Liver (tissue), 8 donors: ENCODE measurements at regions not wholly inside any gene's neighbourhood (a gene's known extent, or its start where the extent isn't known, plus 50 kb on each side); places are given as distances from the start of the nearest gene placed in this dataset.

ENCODE experiments used
- DNase-seq: peaks from one replicate; pipeline ENCODE4 v3.0.0-alpha.2; 2017; ENCODE audit warnings: low spot score
- H3K27ac ChIP-seq, 2 donors: one replicate each; pipeline ENCODE4 v1.7.0; 2013; ENCODE audit warnings: inconsistent platforms in 2 of 2, low read length in 2 of 2, control low read depth in 1 of 2, low read depth in 1 of 2, mild to moderate bottlenecking in 1 of 2
- H3K27me3 ChIP-seq, 4 donors: one replicate each; pipeline versions ENCODE4 v1.6.1 to v1.7.0; 2013; ENCODE audit warnings: low read length in 3 of 4, inconsistent platforms in 1 of 4, mild to moderate bottlenecking in 1 of 4, moderate library complexity in 1 of 4; ENCODE audit not compliant: control insufficient read depth in 4 of 4, insufficient read depth in 4 of 4
- H3K36me3 ChIP-seq, 4 donors: one replicate each; pipeline versions ENCODE4 v1.6.1 to v1.7.0; 2013; ENCODE audit warnings: low read length in 3 of 4, mild to moderate bottlenecking in 3 of 4, low read depth in 1 of 4, moderate library complexity in 1 of 4; ENCODE audit not compliant: control insufficient read depth in 4 of 4, insufficient read depth in 3 of 4
- H3K4me1 ChIP-seq, 4 donors: one replicate each; pipeline versions ENCODE4 v1.6.1 to v1.7.0; 2013; ENCODE audit warnings: low read length in 3 of 4, mild to moderate bottlenecking in 3 of 4, moderate library complexity in 1 of 4; ENCODE audit not compliant: control insufficient read depth in 4 of 4, insufficient read depth in 4 of 4
- H3K4me3 ChIP-seq, 3 donors: one replicate each; pipeline versions ENCODE4 v1.6.1 to v1.7.0; 2013; ENCODE audit warnings: low read length in 3 of 3, control low read depth in 1 of 3, low read depth in 1 of 3, mild to moderate bottlenecking in 1 of 3
- H3K9ac ChIP-seq, 2 donors: one replicate each; pipeline ENCODE4 v1.7.0; 2013; ENCODE audit warnings: low read length in 2 of 2, mild to moderate bottlenecking in 2 of 2, moderate library complexity in 2 of 2, control low read depth in 1 of 2, low read depth in 1 of 2
- H3K9me3 ChIP-seq, 4 donors: one replicate each; pipeline versions ENCODE4 v1.6.1 to v1.7.0; 2013; ENCODE audit warnings: low read length in 3 of 4; ENCODE audit not compliant: control insufficient read depth in 4 of 4
- ATF3 ChIP-seq: IDR thresholded peaks from 2 replicates; pipeline ENCODE4 v1.6.1; 2016; ENCODE audit warnings: antibody characterized with exemption
- CTCF ChIP-seq: fragments of 150-350 bp; IDR thresholded peaks from 2 replicates; pipeline ENCODE4 v1.5.1; 2017; ENCODE audit warnings: improper control_type of control experiment, low read depth, low read length; ENCODE audit not compliant: missing input control
- EGR1 ChIP-seq, 2 donors: IDR thresholded peaks; 2 replicates each; pipeline ENCODE4 v1.6.1; 2016 to 2018; ENCODE audit warnings: antibody characterized with exemption in 2 of 2, low read depth in 2 of 2
- FOXA1 ChIP-seq: IDR thresholded peaks from 2 replicates; pipeline ENCODE4 v1.6.1; 2016; ENCODE audit warnings: antibody characterized with exemption
- HNF4A ChIP-seq, 2 donors: conservative IDR thresholded peaks; 2 replicates each; pipeline ENCODE4 v1.6.1; 2016; ENCODE audit warnings: antibody characterized with exemption in 2 of 2, mild to moderate bottlenecking in 2 of 2
- HNF4G ChIP-seq: IDR thresholded peaks from 2 replicates; pipeline ENCODE4 v1.6.1; 2016; ENCODE audit warnings: antibody characterized with exemption
- JUND ChIP-seq, 2 donors: IDR thresholded peaks; 2 replicates each; pipeline ENCODE4 v1.6.1; 2016; ENCODE audit warnings: antibody characterized with exemption in 2 of 2
- MAX ChIP-seq: IDR thresholded peaks from 2 replicates; pipeline ENCODE4 v1.6.1; 2016; ENCODE audit warnings: antibody characterized with exemption
- NR2F2 ChIP-seq: IDR thresholded peaks from 2 replicates; pipeline ENCODE4 v1.6.1; 2016; ENCODE audit warnings: antibody characterized with exemption
- RAD21 ChIP-seq, 2 donors: IDR thresholded peaks; 2 replicates each; pipeline ENCODE4 v1.6.1; 2016; ENCODE audit warnings: antibody characterized with exemption in 2 of 2, mild to moderate bottlenecking in 2 of 2
- REST ChIP-seq: IDR thresholded peaks from 2 replicates; pipeline ENCODE4 v1.6.1; 2016; ENCODE audit warnings: antibody characterized with exemption, mild to moderate bottlenecking
- RXRA ChIP-seq, 2 donors: IDR thresholded peaks; 2 replicates each; pipeline ENCODE4 v1.6.1; 2017 to 2018; ENCODE audit warnings: antibody characterized with exemption in 2 of 2, mild to moderate bottlenecking in 1 of 2
- SP1 ChIP-seq: IDR thresholded peaks from 2 replicates; pipeline ENCODE4 v1.6.1; 2018; ENCODE audit warnings: antibody characterized with exemption, mild to moderate bottlenecking
- TAF1 ChIP-seq: conservative IDR thresholded peaks from 2 replicates; pipeline ENCODE4 v1.6.1; 2016; ENCODE audit warnings: antibody characterized with exemption, mild to moderate bottlenecking
- YY1 ChIP-seq: IDR thresholded peaks from 2 replicates; pipeline ENCODE4 v1.6.1; 2016; ENCODE audit warnings: antibody characterized with exemption, mild to moderate bottlenecking
- WGBS: extraction: QIAGEN DNeasy Blood & Tissue Kit; methylation state at CpG from one replicate; pipeline ENCODE4 v1.1.7; 2013; 5-methylcytosine and 5-hydroxymethylcytosine counted together
- donor health status: healthy.
- donor health status: healthy.
- donor health status: healthy.
- donor health status: healthy.
- donor health status: healthy.

GRCh38 chr5:96537386-96537785 is 104.3 kb upstream of the PCSK1 start:
- Histone ChIP-seq H3K4me1 (peaks cover 0 to 2% (median 0%) of the 10 kb centered on the region in 4 donors), H3K36me3 (no peaks in the 10 kb centered on the region), H3K4me3 (no peak overlapping the region), H3K9me3 (no peaks in the 10 kb centered on the region), H3K9ac (no peak overlapping the region), H3K27ac (no peak overlapping the region), H3K27me3 (no peaks in the 10 kb centered on the region)
- WGBS, result 79% methylated on average over 3 of the region's 3 CpGs
- TF ChIP-seq SP1 (no peak), JUND (IDR thresholded peaks at IDR 0.05) (peak in 1 of 2 donors; percentile 30)
- no peak for DNase-seq

GRCh38 chr5:96538808-96539250 is 105.8 kb upstream of the PCSK1 start:
- Histone ChIP-seq H3K4me1 (peaks cover 0 to 2% (median 0%) of the 10 kb centered on the region in 4 donors), H3K27me3 (no peaks in the 10 kb centered on the region), H3K36me3 (no peaks in the 10 kb centered on the region), H3K9ac (no peak overlapping the region), H3K27ac (no peak overlapping the region), H3K4me3 (no peak overlapping the region), H3K9me3 (no peaks in the 10 kb centered on the region)
- TF ChIP-seq HNF4G (no peak), ATF3 (no peak), YY1 (no peak), TAF1 (no peak), JUND (IDR thresholded peaks at IDR 0.05) (no peak), RXRA (IDR thresholded peaks at IDR 0.05) (no peak), HNF4A (conservative IDR thresholded peaks at IDR 0.05) (no peak), CTCF (no peak), RAD21 (IDR thresholded peaks at IDR 0.05) (no peak), FOXA1 (no peak), MAX (no peak), EGR1 (IDR thresholded peaks at IDR 0.05; ENCODE audit: low read depth in 2 of 2) (no peak), REST (no peak), SP1 (no peak)
- WGBS, result 92% methylated on average over 1 of the region's 1 CpG
- DNase-seq, result no peak

- no peak overlapping the region for H3K4me3 ChIP-seq
- H3K27ac ChIP-seq, result no peak overlapping the region
- no peak for DNase-seq
- H3K9me3 ChIP-seq, result no peaks in the 10 kb centered on the region
- peaks cover 0 to 1% (median 0%) of the 10 kb centered on the region in 4 donors for H3K4me1 ChIP-seq
- H3K36me3 ChIP-seq, result no peaks in the 10 kb centered on the region
- H3K9ac ChIP-seq, result no peak overlapping the region
- no peaks in the 10 kb centered on the region for H3K27me3 ChIP-seq
- WGBS, result 83% methylated on average over 1 of the region's 1 CpG
- TF ChIP-seq CTCF (no peak), HNF4G (no peak), YY1 (no peak), ATF3 (no peak), TAF1 (no peak), REST (no peak), SP1 (no peak), NR2F2 (no peak), JUND (IDR thresholded peaks at IDR 0.05) (no peak), MAX (no peak)
Measured at GRCh38 chr5:96546120-96546519, 113.1 kb upstream of the PCSK1 start.
